Dendritic cell treated with granulocyte-macrophage colony-stimulating factor and Interleukin-4, amounts not matched to agents 40 ng/mL and 50 ng/mL, for 4 days (primary cell): ENCODE measurements at regions not wholly inside any gene's neighbourhood (a gene's known extent, or its start where the extent isn't known, plus 50 kb on each side); places are given as distances from the start of the nearest gene placed in this dataset.

Experiments
- H3K27ac Mint-ChIP-seq: one replicate; pipeline ENCODE4 v1.8.0; 2022; ENCODE audit warnings: mild to moderate bottlenecking, mixed read lengths
- H3K27me3 Mint-ChIP-seq: one replicate; pipeline ENCODE4 v1.8.0; 2022; ENCODE audit warnings: mild to moderate bottlenecking, mixed read lengths
- H3K36me3 Mint-ChIP-seq: one replicate; pipeline ENCODE4 v1.8.0; 2022; ENCODE audit warnings: low read depth, mixed read lengths
- H3K4me1 Mint-ChIP-seq: one replicate; pipeline ENCODE4 v1.8.0; 2022; ENCODE audit warnings: low read depth, mixed read lengths
- H3K4me3 Mint-ChIP-seq: one replicate; pipeline ENCODE4 v1.8.0; 2022; ENCODE audit warnings: mild to moderate bottlenecking, moderate library complexity, mixed read lengths
- H3K9me3 Mint-ChIP-seq: one replicate; pipeline ENCODE4 v1.8.0; 2022; ENCODE audit warnings: mixed read lengths
- intact Hi-C: fragments of 100-400 bp; cut with micrococcal nuclease; formaldehyde crosslinking; loops from one replicate; pipeline ENCODE4 v1.15.0; 2022

DNA sequence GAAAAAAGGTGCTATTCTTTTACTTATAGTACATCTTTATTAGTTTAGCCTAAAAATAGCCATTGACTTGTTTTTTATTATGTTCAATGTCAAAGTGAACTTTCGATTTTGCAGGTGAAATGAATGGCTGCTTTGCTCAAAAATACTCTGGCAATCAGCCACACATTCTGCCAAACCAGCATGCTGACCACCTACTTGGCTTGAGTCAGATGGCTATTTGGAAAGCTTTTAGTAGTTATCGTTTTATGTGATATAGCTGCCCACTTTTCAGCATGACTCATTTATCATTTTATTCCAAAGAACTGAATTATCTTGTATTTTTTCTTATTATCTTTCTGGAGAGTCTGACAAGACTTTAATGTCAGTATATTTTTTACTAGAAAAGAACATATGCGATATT, 1615.8 kb upstream of the TMEFF2 start:
- H3K4me1 Mint-ChIP-seq: no peaks in the 10 kb centered on the region
- H3K36me3 Mint-ChIP-seq: no peaks in the 10 kb centered on the region
- intact Hi-C loops: no loop called here
- no peak overlapping the region for H3K4me3 Mint-ChIP-seq
- no peaks in the 10 kb centered on the region for H3K27me3 Mint-ChIP-seq
- no peak overlapping the region for H3K27ac Mint-ChIP-seq
- peaks cover 8% of the 10 kb centered on the region for H3K9me3 Mint-ChIP-seq

GRCh38 chr2:193808877-193809276, 1614.1 kb upstream of the TMEFF2 start:
- Mint-ChIP-seq H3K4me3 (no peak overlapping the region), H3K27ac (no peak overlapping the region), H3K4me1 (no peaks in the 10 kb centered on the region), H3K9me3 (peaks cover 8% of the 10 kb centered on the region), H3K27me3 (no peaks in the 10 kb centered on the region), H3K36me3 (no peaks in the 10 kb centered on the region)
- intact Hi-C loops: no loop called here

- Mint-ChIP-seq H3K9me3 (no peaks in the 10 kb centered on the region), H3K27ac (no peak overlapping the region), H3K4me1 (no peaks in the 10 kb centered on the region), H3K4me3 (no peak overlapping the region), H3K36me3 (no peaks in the 10 kb centered on the region), H3K27me3 (no peaks in the 10 kb centered on the region)
- intact Hi-C loops: no loop called here
These were observed 1611.5 kb upstream of the TMEFF2 start for GRCh38 chr2:193806088-193806774.

- no peaks in the 10 kb centered on the region for H3K27me3 Mint-ChIP-seq
- no peaks in the 10 kb centered on the region for H3K4me1 Mint-ChIP-seq
- H3K36me3 Mint-ChIP-seq: no peaks in the 10 kb centered on the region
- H3K27ac Mint-ChIP-seq: no peak overlapping the region
- H3K9me3 Mint-ChIP-seq: peaks cover 9% of the 10 kb centered on the region
- H3K4me3 Mint-ChIP-seq: no peak overlapping the region
- intact Hi-C loops: no loop called here
These were observed 1602.1 kb upstream of the TMEFF2 start for GRCh38 chr2:193796847-193797246.

- H3K9me3 Mint-ChIP-seq: no peaks in the 10 kb centered on the region
- H3K36me3 Mint-ChIP-seq: no peaks in the 10 kb centered on the region
- no peaks in the 10 kb centered on the region for H3K4me1 Mint-ChIP-seq
- intact Hi-C loops: no loop called here
- no peak overlapping the region for H3K4me3 Mint-ChIP-seq
- H3K27me3 Mint-ChIP-seq: no peaks in the 10 kb centered on the region
- no peak overlapping the region for H3K27ac Mint-ChIP-seq
These were observed 1599.2 kb upstream of the TMEFF2 start for GRCh38 chr2:193793914-193794313.

DNA sequence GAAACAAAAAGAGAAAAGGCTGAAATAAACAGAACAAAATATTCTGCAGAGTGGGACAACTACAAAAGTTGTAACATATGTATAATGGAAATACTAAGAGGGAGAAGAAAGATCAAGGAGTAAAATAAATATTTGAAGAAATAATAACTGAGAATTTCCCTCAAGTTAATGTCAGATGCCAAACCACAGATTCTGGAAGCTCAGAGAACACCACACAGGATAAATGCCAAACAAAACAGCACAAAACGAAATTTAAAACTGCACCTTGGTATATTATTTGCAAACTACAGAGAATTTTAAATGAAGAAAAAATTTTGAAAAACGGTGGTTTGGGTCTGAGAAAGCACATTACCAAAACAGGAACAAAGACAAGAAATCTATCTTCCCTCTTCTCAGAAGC, 1588.9 kb upstream of the TMEFF2 start:
- Mint-ChIP-seq H3K9me3 (peaks cover 23% of the 10 kb centered on the region), H3K27me3 (no peaks in the 10 kb centered on the region), H3K36me3 (no peaks in the 10 kb centered on the region), H3K27ac (no peak overlapping the region), H3K4me3 (no peak overlapping the region), H3K4me1 (no peaks in the 10 kb centered on the region)
- intact Hi-C loops: no loop called here

- no peaks in the 10 kb centered on the region for H3K36me3 Mint-ChIP-seq
- intact Hi-C loops: no loop called here
- peaks cover 19% of the 10 kb centered on the region for H3K9me3 Mint-ChIP-seq
- H3K27ac Mint-ChIP-seq: no peak overlapping the region
- H3K4me1 Mint-ChIP-seq: no peaks in the 10 kb centered on the region
- H3K4me3 Mint-ChIP-seq: no peak overlapping the region
- no peaks in the 10 kb centered on the region for H3K27me3 Mint-ChIP-seq
These were observed 1583.6 kb upstream of the TMEFF2 start for GRCh38 chr2:193778293-193778692.

DNA sequence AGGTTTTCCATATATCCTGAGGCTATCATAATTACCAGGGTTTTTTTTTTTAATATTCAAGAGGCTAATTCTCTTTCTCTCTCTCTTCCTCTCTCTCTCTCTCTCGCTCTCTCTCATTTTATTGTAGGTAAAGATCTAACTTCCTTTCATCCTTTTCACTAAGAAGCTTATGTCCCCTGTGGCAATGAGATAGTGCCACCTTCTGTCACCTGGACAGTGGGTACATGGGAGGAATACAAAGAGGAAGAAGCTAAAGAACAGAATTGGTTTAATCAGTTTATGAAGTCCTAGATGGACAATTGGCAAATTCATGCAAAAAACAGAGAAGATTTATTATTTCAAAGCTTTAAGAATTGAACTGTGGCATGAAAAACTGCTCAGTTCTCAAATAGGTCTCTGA, 1582.3 kb upstream of the TMEFF2 start:
- H3K4me3 Mint-ChIP-seq: no peak overlapping the region
- H3K9me3 Mint-ChIP-seq: peaks cover 8% of the 10 kb centered on the region
- H3K27ac Mint-ChIP-seq: no peak overlapping the region
- H3K36me3 Mint-ChIP-seq: no peaks in the 10 kb centered on the region
- no peaks in the 10 kb centered on the region for H3K27me3 Mint-ChIP-seq
- intact Hi-C loops: no loop called here
- H3K4me1 Mint-ChIP-seq: no peaks in the 10 kb centered on the region

DNA sequence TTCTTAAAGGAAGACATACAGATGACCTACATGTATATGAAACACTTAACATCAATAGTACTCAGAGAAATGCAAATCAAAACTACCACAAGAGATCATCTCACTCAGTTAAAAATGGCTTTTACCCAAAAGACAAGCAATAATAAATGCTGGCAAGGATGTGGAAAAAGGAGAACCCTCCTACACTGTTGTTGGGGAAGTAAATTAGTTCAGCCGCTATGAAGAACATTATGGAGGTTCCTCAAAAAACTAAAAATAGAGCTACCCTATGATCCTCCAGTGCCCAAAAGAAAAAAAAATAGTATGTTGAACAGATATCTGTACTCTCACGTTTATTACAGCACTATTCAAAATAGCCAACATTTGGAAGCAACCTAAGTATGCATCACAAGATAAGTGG, 1579.4 kb upstream of the TMEFF2 start:
- Mint-ChIP-seq H3K27me3 (no peaks in the 10 kb centered on the region), H3K9me3 (peaks cover 8% of the 10 kb centered on the region), H3K4me1 (no peaks in the 10 kb centered on the region), H3K27ac (no peak overlapping the region), H3K4me3 (no peak overlapping the region), H3K36me3 (no peaks in the 10 kb centered on the region)
- intact Hi-C loops: no loop called here

DNA sequence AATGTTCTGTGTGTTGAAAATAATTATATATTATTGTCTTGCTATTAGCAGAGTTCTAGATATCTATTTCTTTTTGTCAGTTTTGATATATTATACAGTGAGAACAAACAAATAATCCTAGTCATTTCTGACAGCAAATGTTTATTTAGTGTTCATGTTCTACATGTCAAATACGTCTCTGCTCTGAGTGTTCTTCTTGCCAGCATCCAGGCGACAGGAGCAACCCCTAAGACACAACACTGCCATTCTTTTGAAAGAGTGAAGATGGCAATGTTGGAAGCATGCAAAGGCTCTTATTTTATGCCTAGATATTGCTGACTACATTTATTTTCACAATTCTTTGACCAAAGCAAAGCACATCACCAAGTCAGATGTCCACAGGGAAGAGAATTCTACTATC, 1556.6 kb upstream of the TMEFF2 start:
- no peaks in the 10 kb centered on the region for H3K36me3 Mint-ChIP-seq
- no peak overlapping the region for H3K27ac Mint-ChIP-seq
- intact Hi-C loops: no loop called here
- H3K4me1 Mint-ChIP-seq: no peaks in the 10 kb centered on the region
- H3K9me3 Mint-ChIP-seq: peaks cover 19% of the 10 kb centered on the region
- H3K27me3 Mint-ChIP-seq: no peaks in the 10 kb centered on the region
- no peak overlapping the region for H3K4me3 Mint-ChIP-seq

- Mint-ChIP-seq H3K4me3 (no peak overlapping the region), H3K4me1 (no peaks in the 10 kb centered on the region), H3K27me3 (no peaks in the 10 kb centered on the region), H3K9me3 (peaks cover 8% of the 10 kb centered on the region), H3K36me3 (no peaks in the 10 kb centered on the region), H3K27ac (no peak overlapping the region)
- intact Hi-C loops: no loop called here
These were observed 1554.8 kb upstream of the TMEFF2 start for GRCh38 chr2:193749485-193749884.

DNA sequence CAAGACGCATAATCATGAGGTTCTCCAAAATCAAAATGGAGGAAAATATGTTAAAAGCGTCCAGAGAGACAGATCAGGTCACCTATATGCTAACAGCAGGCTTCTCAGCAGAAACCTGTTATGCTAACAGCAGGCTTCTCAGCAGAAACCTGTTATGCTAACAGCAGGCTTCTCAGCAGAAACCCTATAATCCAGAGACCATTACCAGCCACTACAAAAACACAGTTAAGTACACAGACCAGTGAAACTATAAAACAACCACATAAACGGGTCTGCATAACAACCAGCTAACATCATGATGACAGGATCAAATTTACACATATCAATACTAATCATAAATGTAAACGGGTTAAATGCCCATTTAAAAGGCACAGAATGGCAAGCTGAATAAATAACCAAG, 1548.4 kb upstream of the TMEFF2 start:
- no peaks in the 10 kb centered on the region for H3K4me1 Mint-ChIP-seq
- no peaks in the 10 kb centered on the region for H3K36me3 Mint-ChIP-seq
- H3K4me3 Mint-ChIP-seq: no peak overlapping the region
- H3K27me3 Mint-ChIP-seq: no peaks in the 10 kb centered on the region
- peaks cover 53% of the 10 kb centered on the region for H3K9me3 Mint-ChIP-seq
- intact Hi-C loops: no loop called here
- no peak overlapping the region for H3K27ac Mint-ChIP-seq

DNA sequence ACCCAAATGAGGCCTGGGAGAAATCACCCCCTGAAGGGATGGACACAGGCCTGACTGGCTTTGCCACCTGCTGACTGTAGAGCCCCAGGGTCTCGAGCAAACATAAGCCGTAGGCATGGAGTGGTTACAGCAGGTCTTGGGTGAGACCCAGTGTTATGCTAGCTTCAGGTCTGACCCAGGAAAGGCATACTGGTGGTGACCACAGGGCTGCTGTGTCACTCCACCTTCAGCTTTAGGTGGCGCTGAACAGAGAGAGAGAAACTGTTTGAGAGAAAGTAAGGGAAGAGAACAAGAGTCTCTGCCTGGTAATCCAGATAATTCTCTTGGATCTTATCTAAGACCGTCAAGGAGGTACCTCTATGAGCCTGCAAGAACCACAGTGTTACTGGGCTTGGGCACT, 1544.2 kb upstream of the TMEFF2 start:
- intact Hi-C loops: no loop called here
- no peaks in the 10 kb centered on the region for H3K4me1 Mint-ChIP-seq
- no peak overlapping the region for H3K4me3 Mint-ChIP-seq
- H3K36me3 Mint-ChIP-seq: no peaks in the 10 kb centered on the region
- H3K27ac Mint-ChIP-seq: no peak overlapping the region
- no peaks in the 10 kb centered on the region for H3K27me3 Mint-ChIP-seq
- H3K9me3 Mint-ChIP-seq: peaks cover 53% of the 10 kb centered on the region

- Mint-ChIP-seq H3K9me3 (peaks cover 54% of the 10 kb centered on the region), H3K27ac (no peak overlapping the region), H3K27me3 (no peaks in the 10 kb centered on the region), H3K4me3 (no peak overlapping the region), H3K36me3 (no peaks in the 10 kb centered on the region), H3K4me1 (no peaks in the 10 kb centered on the region)
- intact Hi-C loops: no loop called here
These were observed 1518.2 kb upstream of the TMEFF2 start for GRCh38 chr2:193712912-193713311.

DNA sequence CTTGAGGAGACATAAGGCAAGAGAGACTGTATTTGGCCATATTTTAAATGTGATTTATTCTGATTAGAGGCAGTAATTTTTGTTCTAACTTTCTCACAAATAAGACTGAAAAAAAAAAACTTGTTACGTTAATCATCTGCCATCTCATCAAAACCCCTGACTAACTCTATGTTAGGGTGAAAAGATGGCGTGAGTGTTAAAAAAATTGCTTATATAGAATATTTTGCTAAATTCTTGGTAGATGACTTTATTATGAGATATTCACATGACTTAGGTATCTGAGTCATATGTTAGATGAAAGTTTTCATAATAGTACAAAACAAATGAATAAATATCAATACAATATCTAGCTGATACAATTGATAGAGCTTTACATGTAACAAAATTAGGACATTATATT, 1508.7 kb upstream of the TMEFF2 start:
- H3K27me3 Mint-ChIP-seq: no peaks in the 10 kb centered on the region
- no peaks in the 10 kb centered on the region for H3K4me1 Mint-ChIP-seq
- no peak overlapping the region for H3K4me3 Mint-ChIP-seq
- H3K9me3 Mint-ChIP-seq: peaks cover 12% of the 10 kb centered on the region
- intact Hi-C loops: no loop called here
- no peaks in the 10 kb centered on the region for H3K36me3 Mint-ChIP-seq
- no peak overlapping the region for H3K27ac Mint-ChIP-seq
